Endothelial cell (in vitro differentiated cells): ENCODE measurements at regions not wholly inside any gene's neighbourhood (a gene's known extent, or its start where the extent isn't known, plus 50 kb on each side); places are given as distances from the start of the nearest gene placed in this dataset.
"Not testable (repeated sequence)": the region's sequence is repeated elsewhere in the genome, so short reads cannot be mapped to it uniquely, and the experiment has no call there.

Experiments
- DNase-seq: peaks from one replicate; pipeline ENCODE4 v3.0.0; 2021; ENCODE audit warnings: low spot score
- H3K27ac Mint-ChIP-seq: one replicate; pipeline ENCODE4 v1.8.0; 2021; ENCODE audit warnings: mixed read lengths, inconsistent platforms; ENCODE audit not compliant: unreplicated experiment
- H3K27me3 Mint-ChIP-seq: one replicate; pipeline ENCODE4 v1.8.0; 2021; ENCODE audit warnings: mild to moderate bottlenecking, moderate library complexity, mixed read lengths, inconsistent platforms; ENCODE audit not compliant: unreplicated experiment
- H3K36me3 Mint-ChIP-seq: one replicate; pipeline ENCODE4 v1.8.0; 2021; ENCODE audit warnings: mild to moderate bottlenecking, low read depth, mixed read lengths, inconsistent platforms; ENCODE audit not compliant: unreplicated experiment
- H3K4me1 Mint-ChIP-seq: one replicate; pipeline ENCODE4 v1.8.0; 2021; ENCODE audit warnings: mild to moderate bottlenecking, mixed read lengths, inconsistent platforms; ENCODE audit not compliant: unreplicated experiment
- H3K4me3 Mint-ChIP-seq: one replicate; pipeline ENCODE4 v1.8.0; 2021; ENCODE audit warnings: mild to moderate bottlenecking, mixed read lengths, inconsistent platforms; ENCODE audit not compliant: unreplicated experiment
- H3K9me3 Mint-ChIP-seq: one replicate; pipeline ENCODE4 v1.8.0; 2021; ENCODE audit warnings: mixed read lengths, inconsistent platforms; ENCODE audit not compliant: unreplicated experiment
- CTCF ChIP-seq: fragments of 200-600 bp; sonication (generic); IDR thresholded peaks from one replicate; pipeline ENCODE4 v1.5.0; 2021; ENCODE audit warnings: antibody characterized with exemption; ENCODE audit not compliant: unreplicated experiment

- Mint-ChIP-seq H3K36me3 (peaks cover 6% of the 10 kb centered on the region), H3K27ac (no peak overlapping the region), H3K9me3 (peaks cover 12% of the 10 kb centered on the region), H3K4me3 (no peak overlapping the region), H3K27me3 (no peaks in the 10 kb centered on the region), H3K4me1 (no peaks in the 10 kb centered on the region)
- no peak for DNase-seq
- TF ChIP-seq CTCF, result no peak
Measured at GRCh38 chrY:12444200-12444599, 256.8 kb upstream of the USP9Y start.

- not testable (repeated sequence) for H3K27me3 Mint-ChIP-seq, H3K4me3 Mint-ChIP-seq, DNase-seq, H3K36me3 Mint-ChIP-seq, H3K4me1 Mint-ChIP-seq, H3K27ac Mint-ChIP-seq
- peaks cover 12% of the 10 kb centered on the region for H3K9me3 Mint-ChIP-seq
Measured at GRCh38 chrY:12446486-12447265, 254.4 kb upstream of the USP9Y start.

DNA sequence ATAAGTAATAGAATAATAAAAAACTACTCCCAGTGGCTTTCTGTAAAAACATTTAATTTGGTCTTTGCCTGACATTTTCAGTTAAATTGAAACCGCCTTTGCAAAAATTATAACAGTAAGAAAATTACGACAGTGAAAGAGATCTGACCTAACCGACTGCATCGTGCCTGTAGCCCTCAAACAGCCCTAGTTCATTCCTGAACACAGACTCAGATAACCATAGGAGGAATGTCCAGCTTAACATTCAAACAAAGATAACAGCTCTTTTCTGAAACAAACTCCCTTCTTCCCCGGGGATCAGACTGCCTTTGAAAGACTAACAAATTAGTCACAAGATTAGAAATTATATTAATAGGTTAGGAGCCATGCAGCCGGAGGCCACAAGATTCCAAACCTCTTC, 252.5 kb upstream of the USP9Y start:
- not testable (repeated sequence) for H3K4me1 Mint-ChIP-seq, H3K27ac Mint-ChIP-seq, H3K9me3 Mint-ChIP-seq, H3K27me3 Mint-ChIP-seq, H3K4me3 Mint-ChIP-seq, H3K36me3 Mint-ChIP-seq, DNase-seq

DNA sequence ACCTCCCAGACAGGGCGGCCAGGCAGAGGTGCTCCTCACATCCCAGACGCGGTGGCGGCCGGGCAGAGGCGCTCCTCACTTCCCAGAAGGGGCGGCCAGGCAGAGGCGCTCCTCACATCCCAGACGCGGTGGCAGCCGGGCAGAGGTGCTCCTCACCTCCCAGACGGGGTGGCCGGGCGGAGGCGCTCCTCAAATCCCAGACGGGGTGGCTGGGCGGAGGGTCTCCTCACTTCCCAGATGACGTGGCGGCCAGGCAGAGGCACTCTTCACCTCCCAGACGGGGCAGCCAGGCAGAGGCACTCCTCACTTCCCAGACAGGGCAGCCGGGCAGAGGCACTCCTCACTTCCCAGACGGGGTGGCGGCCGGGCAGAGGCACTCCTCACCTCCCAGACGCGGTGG, 247.7 kb upstream of the USP9Y start:
- not testable (repeated sequence) for H3K4me1 Mint-ChIP-seq, DNase-seq, H3K9me3 Mint-ChIP-seq, H3K27me3 Mint-ChIP-seq, H3K4me3 Mint-ChIP-seq, H3K27ac Mint-ChIP-seq, H3K36me3 Mint-ChIP-seq

- DNase-seq, result no peak
Measured at GRCh38 chrY:12459965-12460364, 241.1 kb upstream of the USP9Y start.

GRCh38 chrY:12464155-12464554, 236.9 kb upstream of the USP9Y start:
- TF ChIP-seq CTCF, result no peak
- H3K36me3 Mint-ChIP-seq, result no peaks in the 10 kb centered on the region

More at GRCh38 chrY:12459965-12460364, 241.1 kb upstream of the USP9Y start:
- H3K4me3 Mint-ChIP-seq, result no peak overlapping the region
- TF ChIP-seq CTCF, result no peak
- no peak overlapping the region for H3K27ac Mint-ChIP-seq
- no peaks in the 10 kb centered on the region for H3K4me1 Mint-ChIP-seq
- no peaks in the 10 kb centered on the region for H3K9me3 Mint-ChIP-seq
- H3K27me3 Mint-ChIP-seq, result peaks cover 2% of the 10 kb centered on the region
- no peaks in the 10 kb centered on the region for H3K36me3 Mint-ChIP-seq

More at GRCh38 chrY:12464155-12464554, 236.9 kb upstream of the USP9Y start:
- no peak overlapping the region for H3K4me3 Mint-ChIP-seq
- H3K9me3 Mint-ChIP-seq, result no peaks in the 10 kb centered on the region
- no peak for DNase-seq
- no peaks in the 10 kb centered on the region for H3K4me1 Mint-ChIP-seq
- H3K27me3 Mint-ChIP-seq, result peaks cover 2% of the 10 kb centered on the region
- no peak overlapping the region for H3K27ac Mint-ChIP-seq
